ENCODE measurements at regions not wholly inside any gene's neighbourhood (a gene's known extent, or its start where the extent isn't known, plus 50 kb on each side); places are given as distances from the start of the nearest gene placed in this dataset.

DNA sequence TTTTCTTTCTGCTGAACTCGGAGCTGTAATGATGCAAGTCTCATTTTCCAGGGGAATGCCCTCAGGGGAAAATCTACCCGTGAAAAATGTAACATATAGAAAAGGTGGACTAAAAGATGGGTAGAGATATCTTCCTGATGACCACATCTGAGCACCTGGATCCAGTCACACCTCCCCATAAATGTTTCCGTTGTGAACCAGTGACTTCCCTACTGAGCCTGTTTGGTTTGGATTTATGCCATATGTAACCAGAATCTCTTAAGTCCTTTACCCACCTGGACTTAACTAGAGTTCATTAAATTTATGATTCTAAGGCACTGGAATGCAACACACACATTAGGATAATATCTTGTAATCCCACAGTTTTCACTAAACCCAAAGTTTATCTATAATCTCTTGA lies 171.1 kb downstream of the ZNF330 start:
- TF ChIP-seq EZH2 (IDR thresholded peaks at IDR 0.05; ENCODE audit: borderline replicate concordance, low read depth, low read length, severe bottlenecking), result no peak
- TF ChIP-seq, protein P1, sequence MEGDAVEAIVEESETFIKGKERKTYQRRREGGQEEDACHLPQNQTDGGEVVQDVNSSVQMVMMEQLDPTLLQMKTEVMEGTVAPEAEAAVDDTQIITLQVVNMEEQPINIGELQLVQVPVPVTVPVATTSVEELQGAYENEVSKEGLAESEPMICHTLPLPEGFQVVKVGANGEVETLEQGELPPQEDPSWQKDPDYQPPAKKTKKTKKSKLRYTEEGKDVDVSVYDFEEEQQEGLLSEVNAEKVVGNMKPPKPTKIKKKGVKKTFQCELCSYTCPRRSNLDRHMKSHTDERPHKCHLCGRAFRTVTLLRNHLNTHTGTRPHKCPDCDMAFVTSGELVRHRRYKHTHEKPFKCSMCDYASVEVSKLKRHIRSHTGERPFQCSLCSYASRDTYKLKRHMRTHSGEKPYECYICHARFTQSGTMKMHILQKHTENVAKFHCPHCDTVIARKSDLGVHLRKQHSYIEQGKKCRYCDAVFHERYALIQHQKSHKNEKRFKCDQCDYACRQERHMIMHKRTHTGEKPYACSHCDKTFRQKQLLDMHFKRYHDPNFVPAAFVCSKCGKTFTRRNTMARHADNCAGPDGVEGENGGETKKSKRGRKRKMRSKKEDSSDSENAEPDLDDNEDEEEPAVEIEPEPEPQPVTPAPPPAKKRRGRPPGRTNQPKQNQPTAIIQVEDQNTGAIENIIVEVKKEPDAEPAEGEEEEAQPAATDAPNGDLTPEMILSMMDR (IDR thresholded peaks at IDR 0.05; ENCODE audit: borderline replicate concordance, extremely low read depth, low read length, poor library complexity, severe bottlenecking), result no peak
- Histone ChIP-seq H3K9ac (ENCODE audit: low read depth, low read length) (no peak overlapping the region), H3K36me3 (ENCODE audit: insufficient read depth, low read length) (no peaks in the 10 kb centered on the region), H3K4me3 (ENCODE audit: low read depth in 1 of 2, low read length in 2 of 2) (no peak overlapping the region), H3K27ac (ENCODE audit: low read length) (no peak overlapping the region), H3K4me1 (ENCODE audit: insufficient read depth, low read length) (no peaks in the 10 kb centered on the region), H3K9me3 (ENCODE audit: insufficient read depth, low read length, severe bottlenecking) (no peaks in the 10 kb centered on the region), H4K20me1 (ENCODE audit: insufficient read depth, low read length) (no peaks in the 10 kb centered on the region), H2AFZ (ENCODE audit: low read depth, low read length) (no peak overlapping the region), H3K27me3 (ENCODE audit: insufficient read depth, low read length, poor library complexity) (no peaks in the 10 kb centered on the region), H3K4me2 (ENCODE audit: insufficient read depth, low read length) (no peak overlapping the region), H3K79me2 (ENCODE audit: insufficient read depth, low read length) (no peaks in the 10 kb centered on the region)
- no peak for ATAC-seq (ENCODE audit: insufficient read depth, low read depth)
- no peak for DNase-seq

- no peak for ATAC-seq (ENCODE audit: insufficient read depth, low read depth)
- Histone ChIP-seq H3K9ac (ENCODE audit: low read depth, low read length) (no peak overlapping the region), H3K4me2 (ENCODE audit: insufficient read depth, low read length) (no peak overlapping the region), H3K36me3 (ENCODE audit: insufficient read depth, low read length) (no peaks in the 10 kb centered on the region), H4K20me1 (ENCODE audit: insufficient read depth, low read length) (no peaks in the 10 kb centered on the region), H2AFZ (ENCODE audit: low read depth, low read length) (no peak overlapping the region), H3K4me3 (ENCODE audit: low read depth in 1 of 2, low read length in 2 of 2) (no peak overlapping the region), H3K4me1 (ENCODE audit: insufficient read depth, low read length) (no peaks in the 10 kb centered on the region), H3K9me3 (ENCODE audit: insufficient read depth, low read length, severe bottlenecking) (no peaks in the 10 kb centered on the region), H3K27me3 (ENCODE audit: insufficient read depth, low read length, poor library complexity) (no peaks in the 10 kb centered on the region), H3K27ac (ENCODE audit: low read length) (no peak overlapping the region), H3K79me2 (ENCODE audit: insufficient read depth, low read length) (no peaks in the 10 kb centered on the region)
- DNase-seq, result no peak
- TF ChIP-seq, protein P1 (IDR thresholded peaks at IDR 0.05; ENCODE audit: borderline replicate concordance, extremely low read depth, low read length, poor library complexity, severe bottlenecking), result no peak
- no peak for TF ChIP-seq EZH2 (IDR thresholded peaks at IDR 0.05; ENCODE audit: borderline replicate concordance, low read depth, low read length, severe bottlenecking)
Measured at GRCh38 chr4:141395246-141395830, 174.6 kb downstream of the ZNF330 start.

GRCh38 chr4:141395919-141396318 lies 175.2 kb downstream of the ZNF330 start:
- ATAC-seq (ENCODE audit: insufficient read depth, low read depth) (no peak), DNase-seq (no peak)
- no peaks in the 10 kb centered on the region for H3K9me3 ChIP-seq (ENCODE audit: insufficient read depth, low read length, severe bottlenecking)
- no peaks in the 10 kb centered on the region for H3K27me3 ChIP-seq (ENCODE audit: insufficient read depth, low read length, poor library complexity)
- no peaks in the 10 kb centered on the region for H4K20me1 ChIP-seq (ENCODE audit: insufficient read depth, low read length)
- no peaks in the 10 kb centered on the region for H3K36me3 ChIP-seq (ENCODE audit: insufficient read depth, low read length)
- TF ChIP-seq, protein P1 (IDR thresholded peaks at IDR 0.05; ENCODE audit: borderline replicate concordance, extremely low read depth, low read length, poor library complexity, severe bottlenecking), result no peak
- no peak for TF ChIP-seq EZH2 (IDR thresholded peaks at IDR 0.05; ENCODE audit: borderline replicate concordance, low read depth, low read length, severe bottlenecking)
- no peak overlapping the region for H3K4me2 ChIP-seq (ENCODE audit: insufficient read depth, low read length)
- no peak overlapping the region for H3K27ac ChIP-seq (ENCODE audit: low read length)
- no peak overlapping the region for H3K4me3 ChIP-seq (ENCODE audit: low read depth in 1 of 2, low read length in 2 of 2)
- no peaks in the 10 kb centered on the region for H3K4me1 ChIP-seq (ENCODE audit: insufficient read depth, low read length)
- no peak overlapping the region for H3K9ac ChIP-seq (ENCODE audit: low read depth, low read length)
- no peaks in the 10 kb centered on the region for H3K79me2 ChIP-seq (ENCODE audit: insufficient read depth, low read length)
- H2AFZ ChIP-seq (ENCODE audit: low read depth, low read length), result no peak overlapping the region

All from DND-41 (cell line).